Activated CD8-positive, alpha-beta T cell treated with anti-CD3 and anti-CD28 coated beads, Interleukin-2, amount 10 ng/mL, durations not matched to agents 7 days and 5 days (primary cell): ENCODE measurements at regions not wholly inside any gene's neighbourhood (a gene's known extent, or its start where the extent isn't known, plus 50 kb on each side); places are given as distances from the start of the nearest gene placed in this dataset.
"Not testable (repeated sequence)": the region's sequence is repeated elsewhere in the genome, so short reads cannot be mapped to it uniquely, and the experiment has no call there.

Experiments
- ATAC-seq: fragments of 150-1000 bp; cut with Tn5 transposase; one replicate; pipeline ENCODE4 v1.10.0; 2021; ENCODE audit warnings: moderate library complexity
- CTCF ChIA-PET: fragments of 350-600 bp; sonication (Branson Sonifier 250); formaldehyde crosslinking; loops from one replicate; lab custom pipeline; 2021; ENCODE audit warnings: antibody characterized with exemption; lab: Charles Lee
- POLR2A ChIA-PET: fragments of 350-600 bp; sonication (Branson Sonifier 250); formaldehyde crosslinking; loops from one replicate; lab custom pipeline; 2021; ENCODE audit warnings: antibody characterized with exemption; lab: Charles Lee
- DNase-seq: peaks from one replicate; pipeline ENCODE4 v3.0.0-alpha.2; 2020
- H3K27ac Mint-ChIP-seq: one replicate; pipeline ENCODE4 v1.8.0; 2021; ENCODE audit warnings: mild to moderate bottlenecking, mixed read lengths
- H3K27me3 Mint-ChIP-seq: one replicate; pipeline ENCODE4 v1.8.0; 2021; ENCODE audit warnings: low read depth, mixed read lengths
- H3K36me3 Mint-ChIP-seq: one replicate; pipeline ENCODE4 v1.8.0; 2021; ENCODE audit warnings: low read depth, mixed read lengths
- H3K4me1 Mint-ChIP-seq: one replicate; pipeline ENCODE4 v1.8.0; 2021; ENCODE audit warnings: low read depth, mixed read lengths
- H3K4me3 Mint-ChIP-seq: one replicate; pipeline ENCODE4 v1.8.0; 2021; ENCODE audit warnings: mild to moderate bottlenecking, mixed read lengths
- H3K9me3 Mint-ChIP-seq: one replicate; pipeline ENCODE4 v1.8.0; 2022; ENCODE audit warnings: mixed read lengths; ENCODE audit not compliant: insufficient read depth

GRCh38 chr1:221264848-221265247, 385.6 kb downstream of the HLX start:
- H3K27me3 Mint-ChIP-seq = no peaks in the 10 kb centered on the region
- no peak overlapping the region for H3K27ac Mint-ChIP-seq
- POLR2A ChIA-PET = no interaction called here
- no peaks in the 10 kb centered on the region for H3K4me1 Mint-ChIP-seq
- no peaks in the 10 kb centered on the region for H3K9me3 Mint-ChIP-seq
- H3K4me3 Mint-ChIP-seq = no peak overlapping the region
- no peak for DNase-seq
- no peak for ATAC-seq
- no peaks in the 10 kb centered on the region for H3K36me3 Mint-ChIP-seq
- CTCF ChIA-PET = interaction anchor here (1.0 to 2.2 kb wide), 5 partner anchors 8 to 505 kb away, joined by 3 to 9 read pairs (median 4); no protein-coding TSS in a partner anchor

DNA sequence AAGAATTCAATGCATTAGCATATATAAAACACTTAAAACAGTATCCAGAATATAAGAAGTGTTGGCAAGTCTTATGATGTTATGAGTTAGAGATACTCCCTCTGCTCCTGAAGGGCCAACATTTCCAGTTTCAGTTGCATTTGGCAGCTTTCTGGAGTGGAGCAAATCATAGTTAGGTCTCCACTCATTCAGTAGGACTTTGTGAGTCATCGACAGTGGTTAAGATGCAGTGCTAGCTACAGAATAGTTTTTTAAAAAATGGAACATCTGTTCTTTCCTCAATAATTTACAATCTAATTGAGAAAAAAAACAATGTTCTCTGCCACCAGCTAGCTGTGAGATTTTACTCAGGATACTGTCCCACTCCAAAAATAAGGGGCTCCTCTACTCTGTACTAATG, 389.1 kb downstream of the HLX start:
- no peak overlapping the region for H3K4me3 Mint-ChIP-seq
- no peak for ATAC-seq

GRCh38 chr1:221271701-221272100, 392.5 kb downstream of the HLX start:
- H3K27ac Mint-ChIP-seq = no peak overlapping the region
- no peaks in the 10 kb centered on the region for H3K4me1 Mint-ChIP-seq
- no peaks in the 10 kb centered on the region for H3K27me3 Mint-ChIP-seq
- ATAC-seq (no peak), DNase-seq (no peak)
- CTCF ChIA-PET = no interaction called here
- POLR2A ChIA-PET = interaction anchor here (0.5 kb wide), 1 partner anchor 99 kb away, joined by 3 read pairs; no protein-coding TSS in a partner anchor
- no peaks in the 10 kb centered on the region for H3K9me3 Mint-ChIP-seq
- no peak overlapping the region for H3K4me3 Mint-ChIP-seq
- no peaks in the 10 kb centered on the region for H3K36me3 Mint-ChIP-seq

More for the DNA sequence above, 389.1 kb downstream of the HLX start:
- Mint-ChIP-seq H3K9me3 (no peaks in the 10 kb centered on the region), H3K27ac (no peak overlapping the region), H3K27me3 (no peaks in the 10 kb centered on the region), H3K4me1 (no peaks in the 10 kb centered on the region), H3K36me3 (no peaks in the 10 kb centered on the region)
- POLR2A ChIA-PET = no interaction called here
- CTCF ChIA-PET = no interaction called here
- DNase-seq = no peak

GRCh38 chr1:221272940-221273339, 393.7 kb downstream of the HLX start:
- ATAC-seq = no peak
- DNase-seq = no peak
- H3K4me1 Mint-ChIP-seq = peaks cover 2% of the 10 kb centered on the region
- no peaks in the 10 kb centered on the region for H3K36me3 Mint-ChIP-seq
- no peak overlapping the region for H3K27ac Mint-ChIP-seq
- no peaks in the 10 kb centered on the region for H3K9me3 Mint-ChIP-seq
- CTCF ChIA-PET = interaction anchor here (1.9 kb wide), 1 partner anchor 9 kb away, joined by 7 read pairs; no protein-coding TSS in a partner anchor
- no peak overlapping the region for H3K4me3 Mint-ChIP-seq
- POLR2A ChIA-PET = no interaction called here
- H3K27me3 Mint-ChIP-seq = no peaks in the 10 kb centered on the region

- Mint-ChIP-seq H3K4me1 (peaks cover 2% of the 10 kb centered on the region), H3K9me3 (no peaks in the 10 kb centered on the region), H3K27ac (no peak overlapping the region), H3K4me3 (no peak overlapping the region), H3K27me3 (no peaks in the 10 kb centered on the region), H3K36me3 (no peaks in the 10 kb centered on the region)
- CTCF ChIA-PET = no interaction called here
- DNase-seq = no peak
- no peak for ATAC-seq
- POLR2A ChIA-PET = no interaction called here
Measured at GRCh38 chr1:221274373-221274772, 395.1 kb downstream of the HLX start.

DNA sequence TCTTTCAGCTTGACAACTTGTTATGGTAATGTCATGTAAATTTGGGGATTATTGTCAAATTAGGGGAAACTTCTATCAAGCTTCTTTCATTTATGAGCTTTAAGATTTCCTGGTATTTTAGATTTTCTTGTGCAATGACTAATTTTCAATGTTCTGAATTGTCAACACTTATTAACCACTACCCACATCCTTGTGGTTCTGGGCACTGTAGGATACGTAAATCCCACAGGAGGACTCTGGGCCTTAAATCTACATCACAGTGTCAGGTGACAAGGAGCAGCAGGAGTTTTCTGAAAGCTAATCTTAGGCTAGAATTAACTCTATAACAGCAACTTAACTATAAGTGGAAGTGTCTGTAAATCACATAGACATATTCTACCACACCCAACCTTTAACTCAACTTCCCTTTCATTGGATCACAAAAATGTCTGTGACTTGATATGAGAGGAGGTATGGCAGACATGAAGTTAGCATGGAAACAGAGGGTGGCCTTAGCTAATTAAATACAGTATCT, 397.7 kb downstream of the HLX start:
- Mint-ChIP-seq H3K9me3 (no peaks in the 10 kb centered on the region), H3K4me1 (peaks cover 2% of the 10 kb centered on the region), H3K27me3 (no peaks in the 10 kb centered on the region), H3K36me3 (no peaks in the 10 kb centered on the region), H3K27ac (no peak overlapping the region), H3K4me3 (no peak overlapping the region)
- DNase-seq (no peak), ATAC-seq (no peak)
- ChIA-PET POLR2A (no interaction called here), CTCF (interaction anchor here (1.5 kb wide), 1 partner anchor 13 kb away, joined by 9 read pairs; no protein-coding TSS in a partner anchor)

- H3K4me1 Mint-ChIP-seq = peaks cover 2% of the 10 kb centered on the region
- ATAC-seq (no peak), DNase-seq (no peak)
- POLR2A ChIA-PET = no interaction called here
- CTCF ChIA-PET = no interaction called here
- no peaks in the 10 kb centered on the region for H3K9me3 Mint-ChIP-seq
- H3K27me3 Mint-ChIP-seq = peaks cover 3% of the 10 kb centered on the region
- no peak overlapping the region for H3K4me3 Mint-ChIP-seq
- no peak overlapping the region for H3K27ac Mint-ChIP-seq
- no peaks in the 10 kb centered on the region for H3K36me3 Mint-ChIP-seq
Measured at GRCh38 chr1:221279146-221279545, 399.9 kb downstream of the HLX start.

DNA sequence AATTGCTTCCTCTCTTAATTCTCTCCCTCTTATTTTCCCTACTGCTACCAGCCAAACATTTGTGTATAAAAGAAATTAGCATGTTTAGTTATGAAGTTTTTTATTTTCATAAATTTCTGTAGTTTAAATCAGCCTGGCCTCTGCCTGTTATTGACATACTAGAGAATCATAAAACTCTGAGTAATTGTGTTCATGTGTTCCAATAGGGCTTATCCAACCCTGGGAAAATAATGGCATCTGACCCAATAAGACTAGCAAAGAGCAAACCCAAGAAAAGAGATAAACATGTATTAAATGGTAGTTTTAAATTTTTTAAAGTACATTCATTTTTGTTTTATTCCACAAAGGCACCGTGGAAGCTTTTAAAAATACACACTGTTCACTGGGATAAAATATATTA, 404.3 kb downstream of the HLX start:
- POLR2A ChIA-PET = interaction anchor here (0.6 kb wide), 1 partner anchor 671 kb away, joined by 3 read pairs; no protein-coding TSS in a partner anchor
- Mint-ChIP-seq H3K27ac (no peak overlapping the region), H3K4me3 (no peak overlapping the region), H3K4me1 (no peaks in the 10 kb centered on the region), H3K9me3 (no peaks in the 10 kb centered on the region), H3K27me3 (peaks cover 3% of the 10 kb centered on the region), H3K36me3 (no peaks in the 10 kb centered on the region)
- ATAC-seq = no peak
- DNase-seq = no peak
- CTCF ChIA-PET = no interaction called here

DNA sequence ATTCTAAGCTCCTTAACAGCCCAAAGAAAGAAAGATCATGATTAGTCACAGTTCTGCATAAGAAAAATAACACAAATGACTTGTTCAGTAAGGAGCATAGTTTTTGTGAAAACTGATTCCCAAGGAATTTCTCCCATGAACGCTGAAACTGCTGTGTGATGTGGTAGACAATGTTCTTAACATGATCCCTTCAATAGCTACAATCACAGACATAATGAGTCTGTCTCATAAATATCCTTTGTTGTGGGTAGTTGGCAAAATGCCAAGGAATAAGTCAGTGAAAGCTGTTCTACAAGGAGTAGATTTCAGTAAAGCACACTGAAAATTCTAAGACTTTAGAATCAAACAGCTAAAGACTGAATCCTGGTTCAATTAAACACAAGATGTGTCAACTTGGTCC, 404.8 kb downstream of the HLX start:
- no peak for ATAC-seq
- H3K27ac Mint-ChIP-seq = no peak overlapping the region
- no peaks in the 10 kb centered on the region for H3K36me3 Mint-ChIP-seq
- H3K4me1 Mint-ChIP-seq = no peaks in the 10 kb centered on the region
- ChIA-PET CTCF (interaction anchor here (0.8 kb wide), 1 partner anchor 20 kb away, joined by 3 read pairs; no protein-coding TSS in a partner anchor), POLR2A (no interaction called here)
- no peak for DNase-seq
- H3K9me3 Mint-ChIP-seq = no peaks in the 10 kb centered on the region
- no peak overlapping the region for H3K4me3 Mint-ChIP-seq
- peaks cover 3% of the 10 kb centered on the region for H3K27me3 Mint-ChIP-seq

- H3K27ac Mint-ChIP-seq, CTCF ChIA-PET, H3K27me3 Mint-ChIP-seq, POLR2A ChIA-PET, H3K9me3 Mint-ChIP-seq, H3K36me3 Mint-ChIP-seq, H3K4me1 Mint-ChIP-seq, ATAC-seq, H3K4me3 Mint-ChIP-seq, DNase-seq: not testable (repeated sequence)
Measured at GRCh38 chr1:221284991-221285390, 405.7 kb downstream of the HLX start.

DNA sequence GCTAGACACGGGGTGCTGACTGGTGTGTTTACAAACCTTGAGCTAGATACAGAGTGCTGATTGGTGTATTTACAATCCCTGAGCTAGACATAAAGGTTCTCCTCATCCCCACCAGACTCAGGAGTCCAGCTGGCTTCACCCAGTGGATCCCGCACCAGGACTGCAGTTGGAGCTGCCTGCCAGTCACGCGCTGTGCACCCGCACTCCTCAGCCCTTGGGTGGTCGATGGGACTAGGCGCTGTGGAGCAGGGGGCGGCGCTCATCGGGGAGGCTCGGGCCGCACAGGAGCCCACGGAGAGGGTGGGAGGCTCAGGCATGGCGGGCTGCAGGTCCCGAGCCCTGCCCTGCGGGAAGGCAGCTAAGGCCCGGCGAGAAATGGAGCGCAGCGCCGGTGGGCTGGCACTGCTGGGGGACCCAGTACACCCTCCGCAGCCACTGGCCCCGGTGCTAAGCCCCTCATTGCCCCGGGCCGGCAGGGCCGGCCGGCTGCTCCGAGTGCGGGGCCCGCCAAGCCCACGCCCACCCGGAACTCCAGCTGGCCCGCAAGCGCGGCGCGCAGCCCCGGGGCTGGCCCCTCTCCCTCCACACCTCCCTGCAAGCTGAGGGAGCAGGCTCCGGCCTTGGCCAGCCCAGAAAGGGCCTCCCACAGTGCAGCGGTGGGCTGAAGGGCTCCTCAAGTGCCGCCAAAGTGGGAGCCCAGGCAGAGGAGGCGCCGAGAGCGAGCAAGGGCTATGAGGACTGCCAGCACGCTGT, 406.4 kb downstream of the HLX start:
- H3K27ac Mint-ChIP-seq = not testable (repeated sequence)

DNA sequence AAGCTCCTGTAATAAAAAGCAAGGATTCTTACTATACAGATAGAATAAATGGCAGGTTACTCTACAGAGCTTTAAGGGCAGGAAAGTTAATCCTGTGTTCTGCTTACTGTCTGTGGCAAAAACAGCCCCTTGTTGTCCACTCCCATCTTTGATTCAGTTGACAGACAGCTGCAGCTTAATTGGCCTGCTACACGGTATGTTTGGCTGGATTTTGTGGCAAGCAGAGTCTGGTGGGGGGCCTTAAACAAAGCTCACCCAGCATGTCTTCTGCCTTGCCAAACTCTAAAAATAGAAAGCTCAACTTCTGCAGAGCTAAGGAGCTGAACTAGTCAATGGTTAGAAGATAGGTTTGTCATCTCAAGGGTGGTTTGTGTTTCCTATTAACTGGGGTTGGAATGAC, 407.2 kb downstream of the HLX start:
- CTCF ChIA-PET = interaction anchor here (1.5 kb wide), 1 partner anchor 23 kb away, joined by 3 read pairs; no protein-coding TSS in a partner anchor
- ATAC-seq (no peak), DNase-seq (no peak)
- no peak overlapping the region for H3K27ac Mint-ChIP-seq
- no peaks in the 10 kb centered on the region for H3K4me1 Mint-ChIP-seq
- POLR2A ChIA-PET = no interaction called here
- H3K9me3 Mint-ChIP-seq = no peaks in the 10 kb centered on the region
- no peak overlapping the region for H3K4me3 Mint-ChIP-seq
- no peaks in the 10 kb centered on the region for H3K36me3 Mint-ChIP-seq
- H3K27me3 Mint-ChIP-seq = peaks cover 3% of the 10 kb centered on the region

More for the DNA sequence above, 406.4 kb downstream of the HLX start:
- ATAC-seq, H3K36me3 Mint-ChIP-seq, H3K27me3 Mint-ChIP-seq, DNase-seq, POLR2A ChIA-PET, H3K4me3 Mint-ChIP-seq, H3K4me1 Mint-ChIP-seq, H3K9me3 Mint-ChIP-seq: not testable (repeated sequence)
- CTCF ChIA-PET = interaction anchor here (1.5 kb wide), 1 partner anchor 22 kb away, joined by 3 read pairs; no protein-coding TSS in a partner anchor
